HG02798 (cell line): ENCODE measurements at regions not wholly inside any gene's neighbourhood (a gene's known extent, or its start where the extent isn't known, plus 50 kb on each side); places are given as distances from the start of the nearest gene placed in this dataset.

Experiments
- ATAC-seq: cut with Tn5 transposase; IDR thresholded peaks from one replicate; pipeline ENCODE4 v1.9.1; 2021; ENCODE audit warnings: mild to moderate bottlenecking; ENCODE audit not compliant: unreplicated experiment, poor library complexity

- no peak for ATAC-seq
These were observed 1126.0 kb downstream of the AACS start for GRCh38 chr12:126191031-126191891.

- ATAC-seq, result no peak
These were observed 1126.7 kb downstream of the AACS start for GRCh38 chr12:126191949-126192348.

- ATAC-seq, result no peak
These were observed 1128.0 kb downstream of the AACS start for GRCh38 chr12:126193190-126193589.

- no peak for ATAC-seq
These were observed 1131.0 kb downstream of the AACS start for GRCh38 chr12:126196263-126196662.

GRCh38 chr12:126198516-126198915 is 1133.3 kb downstream of the AACS start:
- no peak for ATAC-seq

- ATAC-seq, result no peak
These were observed 1133.9 kb downstream of the AACS start for GRCh38 chr12:126198966-126199692.

GRCh38 chr12:126201981-126202537 is 1136.8 kb downstream of the AACS start:
- ATAC-seq, result no peak

GRCh38 chr12:126204326-126204725 is 1139.1 kb downstream of the AACS start:
- ATAC-seq, result no peak

GRCh38 chr12:126210026-126210425 is 1144.8 kb downstream of the AACS start:
- ATAC-seq, result no peak

- ATAC-seq, result no peak
These were observed 1145.2 kb downstream of the AACS start for GRCh38 chr12:126210448-126210847.

GRCh38 chr12:126212824-126213223 is 1147.6 kb downstream of the AACS start:
- no peak for ATAC-seq

- ATAC-seq, result no peak
These were observed 1153.5 kb downstream of the AACS start for GRCh38 chr12:126218697-126219096.

GRCh38 chr12:126219139-126219538 is 1153.9 kb downstream of the AACS start:
- no peak for ATAC-seq

- ATAC-seq, result no peak
These were observed 1154.5 kb downstream of the AACS start for GRCh38 chr12:126219654-126220279.

GRCh38 chr12:126224032-126224431 is 1158.8 kb downstream of the AACS start:
- no peak for ATAC-seq

GRCh38 chr12:126228936-126229335 is 1163.7 kb downstream of the AACS start:
- ATAC-seq, result no peak

GRCh38 chr12:126232711-126233110 is 1167.5 kb downstream of the AACS start:
- no peak for ATAC-seq

GRCh38 chr12:126233625-126234024 is 1168.4 kb downstream of the AACS start:
- no peak for ATAC-seq

- no peak for ATAC-seq
These were observed 1178.7 kb downstream of the AACS start for GRCh38 chr12:126243814-126244440.

GRCh38 chr12:126247936-126248335 is 1182.7 kb downstream of the AACS start:
- ATAC-seq, result no peak
